LNCaP clone FGC (cell line): ENCODE measurements at regions not wholly inside any gene's neighbourhood (a gene's known extent, or its start where the extent isn't known, plus 50 kb on each side); places are given as distances from the start of the nearest gene placed in this dataset.
"Not testable (repeated sequence)": the region's sequence is repeated elsewhere in the genome, so short reads cannot be mapped to it uniquely, and the experiment has no call there.

Source experiments
- DNase-seq: peaks from one replicate; pipeline ENCODE4 v3.0.0-alpha.2; 2011; ENCODE audit warnings: low read depth
- H3K4me3 ChIP-seq: 2 replicates; pipeline ENCODE4 v1.5.1; 2011; ENCODE audit warnings: mild to moderate bottlenecking, low read depth, low read length, control low read depth
- TF ChIP-seq, protein P1 (sequence below): IDR thresholded peaks from 2 replicates; pipeline ENCODE4 v1.5.1; 2012; ENCODE audit warnings: mild to moderate bottlenecking; ENCODE audit not compliant: control insufficient read depth, insufficient read depth; ENCODE audit errors: extremely low read depth

DNA sequence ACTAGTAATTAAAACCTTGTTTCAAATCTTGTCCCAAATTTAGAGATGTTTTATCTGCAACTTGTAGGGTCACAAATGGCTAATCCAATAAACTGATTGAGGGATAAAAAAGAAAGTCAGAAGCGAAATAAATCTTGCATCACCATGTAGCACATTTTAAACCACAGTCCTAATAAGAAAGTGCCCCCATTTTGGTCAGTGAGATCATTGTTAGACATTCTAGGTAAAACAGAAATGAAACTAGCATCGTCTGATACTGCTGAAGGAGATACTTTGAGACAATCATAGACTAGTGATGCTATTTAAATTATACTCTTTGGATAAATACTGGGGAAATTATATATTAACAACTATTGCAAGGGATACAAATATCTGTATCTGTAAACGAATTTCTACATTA, 247.9 kb downstream of the AMY1C start:
- TF ChIP-seq, protein P1, sequence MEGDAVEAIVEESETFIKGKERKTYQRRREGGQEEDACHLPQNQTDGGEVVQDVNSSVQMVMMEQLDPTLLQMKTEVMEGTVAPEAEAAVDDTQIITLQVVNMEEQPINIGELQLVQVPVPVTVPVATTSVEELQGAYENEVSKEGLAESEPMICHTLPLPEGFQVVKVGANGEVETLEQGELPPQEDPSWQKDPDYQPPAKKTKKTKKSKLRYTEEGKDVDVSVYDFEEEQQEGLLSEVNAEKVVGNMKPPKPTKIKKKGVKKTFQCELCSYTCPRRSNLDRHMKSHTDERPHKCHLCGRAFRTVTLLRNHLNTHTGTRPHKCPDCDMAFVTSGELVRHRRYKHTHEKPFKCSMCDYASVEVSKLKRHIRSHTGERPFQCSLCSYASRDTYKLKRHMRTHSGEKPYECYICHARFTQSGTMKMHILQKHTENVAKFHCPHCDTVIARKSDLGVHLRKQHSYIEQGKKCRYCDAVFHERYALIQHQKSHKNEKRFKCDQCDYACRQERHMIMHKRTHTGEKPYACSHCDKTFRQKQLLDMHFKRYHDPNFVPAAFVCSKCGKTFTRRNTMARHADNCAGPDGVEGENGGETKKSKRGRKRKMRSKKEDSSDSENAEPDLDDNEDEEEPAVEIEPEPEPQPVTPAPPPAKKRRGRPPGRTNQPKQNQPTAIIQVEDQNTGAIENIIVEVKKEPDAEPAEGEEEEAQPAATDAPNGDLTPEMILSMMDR, result no peak
- no peak for DNase-seq
- H3K4me3 ChIP-seq, result no peak overlapping the region

DNA sequence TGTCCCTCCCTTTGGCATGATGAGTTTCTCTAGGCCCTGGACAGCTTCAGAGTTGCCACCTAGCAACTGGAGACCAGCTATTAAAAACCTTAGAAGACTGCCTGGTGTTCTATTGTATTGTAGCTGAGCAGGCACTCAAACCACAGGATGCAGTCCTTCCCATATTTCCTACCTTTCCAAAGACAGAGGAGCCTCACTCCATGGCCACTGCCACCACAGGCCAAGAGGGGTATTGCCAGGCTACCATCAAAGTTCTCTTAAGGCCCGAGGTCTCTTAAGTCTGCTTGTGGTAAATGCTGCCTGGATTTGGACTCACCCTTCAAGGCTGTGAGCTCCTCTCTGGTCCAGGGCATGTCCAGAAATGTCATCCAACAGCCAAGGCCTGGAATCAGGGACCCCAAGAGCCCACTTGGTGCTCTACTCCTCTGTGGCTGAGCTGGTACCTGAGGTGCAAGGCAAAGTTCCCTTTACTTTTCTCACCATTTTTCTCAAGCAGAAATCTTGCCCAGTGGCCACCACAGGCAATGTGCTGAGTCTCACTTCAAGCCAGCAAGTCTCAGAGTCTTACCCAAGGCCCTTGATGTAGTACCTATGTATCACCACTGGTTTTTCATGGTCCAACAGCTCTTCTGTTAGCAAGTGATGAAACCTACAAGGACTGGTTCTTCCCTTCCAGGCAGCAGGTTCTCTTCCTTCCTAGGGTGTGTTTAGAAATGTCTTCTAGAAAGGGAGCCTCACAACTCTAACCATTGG, 269.4 kb downstream of the AMY1C start:
- no peak overlapping the region for H3K4me3 ChIP-seq
- DNase-seq, result no peak
- TF ChIP-seq, protein P1, result no peak

- H3K4me3 ChIP-seq, result no peak overlapping the region
- no peak for DNase-seq
- TF ChIP-seq, protein P1, result no peak
Measured at GRCh38 chr1:104019675-104020049, 270.0 kb downstream of the AMY1C start.

DNA sequence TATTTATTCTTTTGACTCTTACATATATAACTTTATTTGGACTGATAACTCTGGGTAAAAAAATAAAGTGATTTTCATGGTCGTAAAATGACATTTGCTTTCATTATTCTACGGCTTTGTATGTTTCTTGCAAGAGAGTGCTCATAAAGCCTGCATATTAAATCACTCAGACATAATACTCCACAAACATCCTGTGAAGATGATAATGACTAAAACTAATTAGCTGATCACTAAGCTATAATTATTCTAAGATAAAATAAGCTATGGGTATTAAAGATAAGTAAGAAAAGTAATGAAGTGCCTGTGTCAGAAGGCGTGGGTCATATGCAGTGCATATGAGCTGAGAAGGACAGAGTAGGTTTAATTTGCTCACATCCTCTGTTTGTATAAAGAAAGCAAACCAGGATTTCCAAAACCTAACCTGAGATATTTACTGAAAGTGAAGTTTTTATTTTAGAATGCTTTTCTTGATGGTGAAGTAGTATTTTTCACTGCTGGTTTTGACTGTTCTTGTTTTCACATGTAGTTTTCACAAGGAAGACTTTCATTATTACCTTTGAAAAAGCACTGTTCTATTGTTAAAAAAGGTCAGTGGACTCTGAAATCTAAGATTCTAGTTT, 278.8 kb downstream of the AMY1C start:
- no peak for DNase-seq
- H3K4me3 ChIP-seq, result no peak overlapping the region
- TF ChIP-seq, protein P1, result no peak

GRCh38 chr1:104029456-104029970, 279.8 kb downstream of the AMY1C start:
- TF ChIP-seq, protein P1, result no peak
- no peak for DNase-seq
- no peak overlapping the region for H3K4me3 ChIP-seq

- TF ChIP-seq, protein P1, result no peak
- no peak for DNase-seq
- H3K4me3 ChIP-seq, result no peak overlapping the region
Measured at GRCh38 chr1:104056786-104057185, 307.1 kb downstream of the AMY1C start.

DNA sequence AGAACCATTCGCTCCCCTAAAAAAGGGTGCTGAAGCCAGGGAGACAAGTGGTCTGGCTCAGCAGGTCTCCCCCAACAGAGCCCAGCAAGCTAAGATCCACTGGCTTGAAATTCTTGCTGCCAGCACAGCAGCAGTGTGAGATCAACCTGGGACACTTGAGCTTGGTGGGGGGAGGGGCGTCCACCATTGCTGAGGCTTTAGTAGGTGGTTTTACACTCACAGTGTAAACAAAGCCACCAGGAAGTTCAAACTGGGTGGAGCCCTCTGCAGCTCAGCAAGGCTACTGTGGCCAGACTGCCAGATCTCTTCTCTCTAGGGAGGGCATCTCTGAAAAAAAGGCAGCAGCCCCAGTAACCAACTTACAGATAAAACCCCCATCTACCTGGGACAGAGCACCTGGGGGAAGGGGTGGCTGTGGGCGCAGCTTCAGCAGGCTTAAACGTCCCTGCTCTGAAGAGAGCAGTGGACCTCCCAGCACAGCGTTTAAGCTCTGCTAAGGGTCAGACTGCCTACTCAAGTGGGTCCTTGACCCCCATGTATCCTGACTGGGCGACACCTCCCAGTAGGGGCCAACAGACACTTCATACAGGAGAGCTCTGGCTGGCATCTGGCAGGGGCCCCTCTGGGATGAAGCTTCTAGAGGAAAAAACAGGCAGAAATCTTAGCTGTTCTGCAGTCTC, 307.7 kb downstream of the AMY1C start:
- H3K4me3 ChIP-seq, result not testable (repeated sequence)
- DNase-seq, result peak; percentile 45

- not testable (repeated sequence) for H3K4me3 ChIP-seq, DNase-seq
Measured at GRCh38 chr1:104061637-104062036, 311.9 kb downstream of the AMY1C start.
